Activated T-cell treated with anti-CD3 and anti-CD28 coated beads, Interleukin-2, amount 50 U/mL, for 4 hours (primary cell): ENCODE measurements at regions not wholly inside any gene's neighbourhood (a gene's known extent, or its start where the extent isn't known, plus 50 kb on each side); places are given as distances from the start of the nearest gene placed in this dataset.

Source experiments
- ATAC-seq, 2 donors: fragments of 200-7000 bp; cut with Tn5 transposase; one replicate each; pipeline ENCODE4 v1.10.0; 2021
- DNase-seq: peaks from one replicate; pipeline ENCODE4 v3.0.0-alpha.2; 2020
- H3K27me3 Mint-ChIP-seq: one replicate; pipeline ENCODE4 v1.8.0; 2021; ENCODE audit warnings: low read depth, mixed read lengths
- H3K36me3 Mint-ChIP-seq: one replicate; pipeline ENCODE4 v1.8.0; 2022; ENCODE audit warnings: mixed read lengths; ENCODE audit not compliant: insufficient read depth
- H3K4me1 Mint-ChIP-seq: one replicate; pipeline ENCODE4 v1.8.0; 2021; ENCODE audit warnings: low read depth, mixed read lengths
- H3K4me3 Mint-ChIP-seq: one replicate; pipeline ENCODE4 v1.8.0; 2021; ENCODE audit warnings: mild to moderate bottlenecking, moderate library complexity, mixed read lengths
- H3K9me3 Mint-ChIP-seq: one replicate; pipeline ENCODE4 v1.8.0; 2021; ENCODE audit warnings: mixed read lengths

DNA sequence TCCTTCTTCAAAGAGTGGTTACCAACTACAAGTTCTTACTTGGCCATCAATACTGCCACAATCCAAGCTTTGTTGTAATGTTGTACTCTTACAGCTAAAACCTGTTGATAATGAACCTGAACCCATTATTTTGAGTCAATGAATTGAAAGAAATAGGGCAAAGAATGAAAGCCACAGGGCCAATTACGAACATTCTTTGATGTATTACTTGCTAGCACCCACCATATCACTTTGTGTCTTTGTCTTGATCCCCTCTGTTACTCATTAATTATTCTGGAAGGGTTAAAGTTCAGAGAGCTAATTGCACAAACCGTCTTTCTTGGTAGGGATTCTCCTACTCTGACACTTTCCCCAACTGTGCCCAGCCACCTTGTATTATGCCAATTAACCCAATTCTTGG is 53.2 kb upstream of the TFEC start:
- ATAC-seq (no peak), DNase-seq (no peak)
- H3K36me3 Mint-ChIP-seq: no peaks in the 10 kb centered on the region
- no peaks in the 10 kb centered on the region for H3K27me3 Mint-ChIP-seq
- no peaks in the 10 kb centered on the region for H3K9me3 Mint-ChIP-seq
- H3K4me3 Mint-ChIP-seq: no peak overlapping the region
- H3K4me1 Mint-ChIP-seq: no peaks in the 10 kb centered on the region

DNA sequence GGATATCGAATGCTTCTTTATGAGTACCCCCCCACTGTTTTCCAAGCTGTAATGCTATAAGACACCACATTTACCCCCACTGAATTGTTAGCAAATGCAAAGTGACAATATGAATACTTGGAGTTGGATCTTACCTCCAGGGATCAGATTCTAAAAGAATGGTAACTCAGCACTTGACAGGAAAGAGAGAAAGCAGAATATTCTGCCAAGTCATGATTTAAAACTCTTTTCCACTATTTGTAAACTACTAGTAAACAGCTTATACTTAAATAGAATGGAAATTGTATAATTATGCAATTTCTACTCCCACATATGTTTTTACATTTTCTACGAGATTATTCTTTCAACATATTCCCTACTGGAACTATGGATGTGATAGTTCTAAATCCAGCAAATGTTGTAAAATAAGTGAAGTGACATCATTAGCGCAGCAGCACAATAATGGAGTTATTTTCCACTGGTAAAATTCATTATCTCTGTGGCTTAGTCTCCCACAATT is 56.0 kb upstream of the TFEC start:
- H3K27me3 Mint-ChIP-seq: no peaks in the 10 kb centered on the region
- no peak overlapping the region for H3K4me3 Mint-ChIP-seq
- H3K36me3 Mint-ChIP-seq: no peaks in the 10 kb centered on the region
- H3K9me3 Mint-ChIP-seq: no peaks in the 10 kb centered on the region
- no peak for DNase-seq
- no peak for ATAC-seq
- H3K4me1 Mint-ChIP-seq: no peaks in the 10 kb centered on the region

DNA sequence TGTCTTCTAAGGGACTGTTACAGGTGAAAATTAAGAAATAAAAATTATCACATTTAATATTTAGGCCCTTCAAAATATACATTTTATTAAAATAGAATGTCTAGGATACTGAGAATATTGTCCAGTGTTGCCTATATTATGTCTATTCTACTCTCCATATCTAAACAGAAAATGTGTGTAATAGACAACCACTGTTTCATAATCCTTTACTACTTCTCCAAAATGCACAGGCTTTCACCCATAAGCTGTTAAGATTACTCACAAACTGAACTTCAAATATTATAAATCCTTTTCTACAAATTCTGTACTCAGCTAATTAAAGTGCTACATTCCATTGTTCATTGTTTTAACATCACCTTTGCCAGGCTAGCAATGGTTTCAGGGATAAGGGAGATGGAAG is 56.7 kb upstream of the TFEC start:
- DNase-seq (no peak), ATAC-seq (no peak)
- no peaks in the 10 kb centered on the region for H3K27me3 Mint-ChIP-seq
- no peak overlapping the region for H3K4me3 Mint-ChIP-seq
- H3K9me3 Mint-ChIP-seq: no peaks in the 10 kb centered on the region
- no peaks in the 10 kb centered on the region for H3K4me1 Mint-ChIP-seq
- H3K36me3 Mint-ChIP-seq: no peaks in the 10 kb centered on the region

DNA sequence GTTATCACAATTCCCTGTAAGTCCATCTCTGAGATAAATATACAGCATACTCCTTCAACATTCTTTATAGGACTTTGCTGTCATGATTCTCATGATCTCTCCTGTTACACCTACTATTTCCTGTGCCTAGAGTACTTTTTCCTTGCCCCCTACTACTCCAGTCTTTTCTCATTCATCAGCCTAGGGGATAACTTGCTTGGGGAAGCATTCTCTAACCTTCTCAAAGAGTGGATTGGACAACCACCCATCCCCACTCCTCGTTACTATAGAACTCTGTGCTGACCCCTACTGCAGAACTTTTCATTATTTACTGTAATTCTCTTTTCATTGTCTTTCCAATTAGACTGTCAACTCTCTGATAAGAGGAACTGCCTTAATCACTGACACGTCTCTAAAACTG is 57.4 kb upstream of the TFEC start:
- Mint-ChIP-seq H3K4me3 (no peak overlapping the region), H3K27me3 (no peaks in the 10 kb centered on the region), H3K4me1 (no peaks in the 10 kb centered on the region), H3K36me3 (no peaks in the 10 kb centered on the region), H3K9me3 (no peaks in the 10 kb centered on the region)
- ATAC-seq: no peak
- no peak for DNase-seq

DNA sequence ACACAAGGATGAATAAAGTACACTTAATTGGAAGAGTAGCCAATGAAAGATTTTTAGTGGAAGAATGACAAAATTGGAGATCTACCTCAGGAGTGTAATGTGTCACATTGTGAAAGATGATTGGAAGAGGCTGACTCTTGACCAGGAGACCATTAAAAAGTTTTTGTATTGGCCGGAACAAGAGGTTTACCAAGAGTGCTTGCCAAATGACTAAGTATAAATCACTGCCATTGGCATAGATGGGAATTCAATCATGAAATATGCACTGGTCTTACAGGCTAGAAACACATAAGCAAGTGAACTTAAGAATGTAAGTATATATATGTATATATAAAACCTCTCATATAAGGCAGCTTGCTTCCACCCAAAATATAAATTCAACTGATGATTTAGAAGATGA is 58.7 kb upstream of the TFEC start:
- Mint-ChIP-seq H3K4me3 (no peak overlapping the region), H3K36me3 (no peaks in the 10 kb centered on the region), H3K27me3 (no peaks in the 10 kb centered on the region), H3K9me3 (no peaks in the 10 kb centered on the region), H3K4me1 (no peaks in the 10 kb centered on the region)
- no peak for DNase-seq
- no peak for ATAC-seq

DNA sequence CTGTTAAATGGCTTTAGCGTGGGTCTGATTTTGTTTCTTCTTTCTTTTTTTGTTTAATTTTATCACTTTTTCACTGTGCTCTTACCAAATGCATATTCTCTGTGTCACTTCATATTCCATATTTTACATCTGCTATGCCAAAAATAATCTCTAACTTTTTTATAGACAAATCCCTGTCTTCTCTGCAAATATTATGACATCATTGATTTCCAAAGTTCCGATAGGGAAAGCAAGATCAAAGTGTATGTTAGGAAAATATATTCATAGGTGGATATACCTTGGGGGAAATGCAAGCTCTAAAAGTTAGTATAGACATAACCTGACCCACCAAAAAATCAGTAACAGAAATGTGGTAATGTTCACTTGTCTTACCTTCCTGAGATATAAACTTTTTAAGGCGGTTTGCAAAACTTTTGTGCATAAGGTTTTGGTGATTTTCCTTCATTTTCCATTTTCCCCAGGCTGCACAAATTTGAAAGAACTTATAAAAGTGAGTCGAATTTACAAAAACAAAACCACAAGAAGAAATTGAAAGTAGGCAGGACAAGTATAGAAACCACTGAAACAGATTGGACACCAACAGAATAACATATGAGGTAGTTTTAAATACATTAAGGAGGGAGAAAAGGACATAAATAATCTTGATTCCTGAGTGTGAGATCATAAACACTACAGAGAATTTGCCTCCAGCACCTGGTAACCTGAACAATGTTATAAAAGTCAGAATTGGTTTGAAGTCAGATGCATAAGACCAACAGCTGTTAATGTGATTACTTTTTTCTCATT is 63.1 kb upstream of the TFEC start:
- ATAC-seq (no peak), DNase-seq (no peak)
- no peaks in the 10 kb centered on the region for H3K9me3 Mint-ChIP-seq
- no peaks in the 10 kb centered on the region for H3K36me3 Mint-ChIP-seq
- no peak overlapping the region for H3K4me3 Mint-ChIP-seq
- no peaks in the 10 kb centered on the region for H3K27me3 Mint-ChIP-seq
- no peaks in the 10 kb centered on the region for H3K4me1 Mint-ChIP-seq

DNA sequence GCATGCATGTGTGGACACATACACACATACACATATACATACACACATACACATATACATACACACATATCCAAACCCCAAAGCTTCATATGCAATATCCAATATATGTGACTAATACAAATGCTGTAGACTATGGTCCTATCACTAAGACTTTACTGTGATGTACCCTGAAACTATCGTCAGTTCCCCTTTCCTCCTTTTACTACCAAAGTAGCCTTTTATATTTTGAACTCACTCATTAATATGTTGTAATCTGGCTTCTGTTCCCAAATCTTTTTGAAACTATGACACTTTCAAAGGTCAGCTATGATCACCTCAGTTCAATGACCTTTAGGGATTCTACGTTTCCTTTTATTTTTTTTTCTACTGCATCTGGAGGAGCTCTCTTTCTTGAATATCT is 64.8 kb upstream of the TFEC start:
- Mint-ChIP-seq H3K4me3 (no peak overlapping the region), H3K4me1 (no peaks in the 10 kb centered on the region), H3K9me3 (no peaks in the 10 kb centered on the region), H3K27me3 (no peaks in the 10 kb centered on the region), H3K36me3 (no peaks in the 10 kb centered on the region)
- ATAC-seq (no peak), DNase-seq (no peak)

DNA sequence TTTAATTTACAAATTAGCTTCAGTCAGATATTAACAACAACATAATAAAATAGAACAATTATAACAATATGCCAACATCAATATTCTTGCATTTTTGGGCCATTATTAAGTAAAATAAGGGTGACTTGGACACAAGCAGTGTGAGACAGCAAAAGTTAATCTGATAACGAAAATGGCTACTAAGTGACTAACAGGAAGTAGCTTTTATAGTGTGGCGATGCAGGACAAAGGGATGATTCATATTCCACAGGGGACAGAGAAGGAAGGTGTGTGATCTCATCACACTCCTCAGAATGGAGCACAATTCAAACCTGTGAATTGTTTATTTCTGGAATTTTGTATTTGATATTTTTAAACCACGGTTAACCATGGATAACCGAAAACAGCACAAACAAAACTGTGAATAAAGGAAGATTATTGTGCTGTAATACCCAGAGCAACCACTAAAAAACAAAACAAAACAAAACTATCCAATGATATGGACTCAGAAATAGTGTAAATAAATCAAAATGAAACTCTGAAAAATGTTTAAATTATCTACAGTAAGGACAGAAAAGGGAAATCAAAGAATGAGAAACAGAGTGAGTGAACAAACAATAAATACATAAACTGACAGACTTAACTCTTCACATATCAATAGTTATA is 66.9 kb upstream of the TFEC start:
- Mint-ChIP-seq H3K27me3 (peaks cover 6% of the 10 kb centered on the region), H3K36me3 (no peaks in the 10 kb centered on the region), H3K9me3 (no peaks in the 10 kb centered on the region), H3K4me3 (no peak overlapping the region), H3K4me1 (no peaks in the 10 kb centered on the region)
- ATAC-seq: no peak
- no peak for DNase-seq

DNA sequence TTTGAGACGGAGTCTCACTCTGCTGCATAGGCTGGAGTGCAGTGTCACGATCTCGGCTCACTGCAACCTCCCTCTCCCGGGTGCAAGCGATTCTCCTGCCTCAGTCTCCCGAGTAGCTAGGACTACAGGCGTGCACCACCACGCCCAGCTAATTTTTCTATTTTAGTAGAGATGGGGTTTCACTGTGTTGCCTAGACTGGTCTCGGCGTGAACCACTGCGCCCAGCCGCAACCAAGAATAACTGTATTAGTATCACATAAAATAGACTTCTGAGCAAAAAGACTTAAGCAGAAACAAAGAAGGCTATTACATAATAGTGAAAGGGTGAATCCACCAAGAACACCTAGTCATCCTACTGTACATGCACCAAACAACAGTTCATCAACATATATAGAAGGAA is 67.6 kb upstream of the TFEC start:
- no peak for DNase-seq
- no peak for ATAC-seq
- Mint-ChIP-seq H3K4me1 (no peaks in the 10 kb centered on the region), H3K9me3 (no peaks in the 10 kb centered on the region), H3K4me3 (no peak overlapping the region), H3K36me3 (no peaks in the 10 kb centered on the region), H3K27me3 (peaks cover 10% of the 10 kb centered on the region)

DNA sequence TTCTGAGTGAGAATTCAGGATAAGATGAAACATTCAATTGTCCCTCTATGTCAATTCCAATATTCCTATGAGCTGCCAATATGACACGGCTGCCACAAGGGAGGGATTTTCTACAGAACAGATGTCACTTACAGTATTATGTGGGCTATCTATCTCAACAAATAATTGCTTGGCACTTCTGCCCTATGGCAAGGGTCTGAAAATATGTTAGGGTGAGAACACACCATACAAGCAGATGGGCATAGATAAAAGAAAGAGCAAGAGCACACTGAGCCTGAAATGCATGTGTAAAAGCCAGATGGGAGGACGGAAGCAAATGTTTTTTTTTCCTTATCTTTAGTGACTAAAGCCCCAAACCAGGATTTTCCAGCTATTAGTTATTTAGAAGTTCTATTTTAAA is 70.1 kb upstream of the TFEC start:
- ATAC-seq (no peak), DNase-seq (no peak)
- no peaks in the 10 kb centered on the region for H3K36me3 Mint-ChIP-seq
- H3K27me3 Mint-ChIP-seq: peaks cover 12% of the 10 kb centered on the region
- no peaks in the 10 kb centered on the region for H3K9me3 Mint-ChIP-seq
- no peaks in the 10 kb centered on the region for H3K4me1 Mint-ChIP-seq
- H3K4me3 Mint-ChIP-seq: no peak overlapping the region

DNA sequence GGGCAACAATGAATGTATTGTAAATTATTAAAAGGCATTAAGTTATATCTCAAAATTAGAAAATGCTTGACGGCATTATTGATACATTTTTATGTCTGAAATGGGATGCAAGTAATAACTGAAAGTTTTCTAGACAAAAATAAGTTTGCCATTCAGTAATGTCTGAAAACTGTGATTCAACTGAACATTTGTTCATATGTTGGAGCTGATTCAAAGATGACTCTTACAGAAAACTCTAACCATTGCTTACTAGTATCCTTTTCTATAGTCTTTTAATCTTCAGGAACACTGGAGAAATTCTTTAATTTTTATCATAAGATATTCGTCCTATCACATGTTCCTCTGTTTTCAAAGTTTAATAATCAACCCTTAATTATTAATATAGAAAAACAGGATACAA is 71.1 kb upstream of the TFEC start:
- no peak overlapping the region for H3K4me3 Mint-ChIP-seq

DNA sequence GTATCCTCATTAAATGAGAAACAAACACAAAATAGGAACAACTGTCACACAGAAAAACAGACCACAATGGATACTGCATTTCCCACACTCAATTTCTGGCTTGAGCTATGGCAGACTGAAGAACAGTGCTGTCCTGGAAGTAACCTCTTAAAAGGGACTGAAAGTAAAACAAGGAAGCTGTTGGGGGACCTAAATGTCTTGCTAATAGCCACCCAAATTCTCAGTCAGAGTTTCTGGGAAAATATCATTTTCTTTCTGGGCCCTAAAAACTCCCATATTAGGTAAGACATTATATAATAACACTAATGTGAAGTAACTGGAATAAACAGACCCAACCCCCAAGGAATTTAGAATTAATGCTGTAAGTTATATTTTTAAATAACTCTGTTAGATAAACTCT is 80.9 kb upstream of the TFEC start:
- Mint-ChIP-seq H3K9me3 (peaks cover 3% of the 10 kb centered on the region), H3K4me1 (no peaks in the 10 kb centered on the region), H3K27me3 (peaks cover 2% of the 10 kb centered on the region), H3K4me3 (no peak overlapping the region), H3K36me3 (no peaks in the 10 kb centered on the region)
- DNase-seq: no peak
- ATAC-seq: no peak

More for the DNA sequence above, 71.1 kb upstream of the TFEC start:
- ATAC-seq (no peak), DNase-seq (no peak)
- Mint-ChIP-seq H3K36me3 (no peaks in the 10 kb centered on the region), H3K27me3 (peaks cover 12% of the 10 kb centered on the region), H3K4me1 (no peaks in the 10 kb centered on the region), H3K9me3 (no peaks in the 10 kb centered on the region)

DNA sequence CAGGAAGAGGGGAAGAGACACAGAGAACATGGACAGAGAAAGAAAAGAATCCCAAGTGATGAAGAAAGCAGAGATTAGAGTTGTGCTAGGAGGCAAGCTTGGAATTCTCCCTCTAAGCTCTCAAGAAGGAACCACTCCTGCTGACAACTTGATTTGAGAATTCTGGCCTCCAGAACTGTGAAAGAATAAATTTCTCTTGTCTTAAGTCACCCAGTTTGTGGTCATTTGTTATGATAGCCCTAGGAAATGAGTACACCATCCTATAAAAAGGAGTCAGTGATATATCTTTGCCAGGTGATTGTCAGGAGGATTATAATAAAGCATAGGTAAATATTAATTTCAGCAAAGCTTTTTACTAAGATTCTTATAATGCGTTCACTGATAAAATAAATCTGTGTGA is 82.7 kb upstream of the TFEC start:
- Mint-ChIP-seq H3K4me3 (no peak overlapping the region), H3K27me3 (peaks cover 8% of the 10 kb centered on the region), H3K9me3 (peaks cover 3% of the 10 kb centered on the region), H3K36me3 (no peaks in the 10 kb centered on the region), H3K4me1 (no peaks in the 10 kb centered on the region)
- ATAC-seq (no peak), DNase-seq (no peak)

DNA sequence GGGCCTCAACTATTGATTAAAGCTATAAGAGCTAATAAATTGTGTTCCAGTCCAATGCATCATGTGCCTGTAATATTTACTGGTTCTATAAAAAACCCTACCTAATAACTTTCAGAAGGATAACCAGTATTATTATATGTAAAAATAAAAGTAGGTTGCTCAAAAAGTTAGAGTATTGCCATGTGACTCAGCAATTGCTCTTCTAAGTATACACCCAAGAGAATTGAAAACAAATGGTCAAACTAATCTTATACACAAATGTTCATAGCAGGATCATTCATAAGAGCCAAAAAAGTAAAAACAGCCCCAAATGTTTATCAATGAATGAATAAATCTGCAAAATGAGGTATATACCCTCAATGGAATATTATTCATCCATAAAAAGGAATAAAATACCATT is 89.5 kb upstream of the TES start:
- DNase-seq (no peak), ATAC-seq (no peak)
- Mint-ChIP-seq H3K36me3 (no peaks in the 10 kb centered on the region), H3K4me3 (no peak overlapping the region), H3K4me1 (no peaks in the 10 kb centered on the region), H3K9me3 (no peaks in the 10 kb centered on the region), H3K27me3 (peaks cover 27% of the 10 kb centered on the region)

DNA sequence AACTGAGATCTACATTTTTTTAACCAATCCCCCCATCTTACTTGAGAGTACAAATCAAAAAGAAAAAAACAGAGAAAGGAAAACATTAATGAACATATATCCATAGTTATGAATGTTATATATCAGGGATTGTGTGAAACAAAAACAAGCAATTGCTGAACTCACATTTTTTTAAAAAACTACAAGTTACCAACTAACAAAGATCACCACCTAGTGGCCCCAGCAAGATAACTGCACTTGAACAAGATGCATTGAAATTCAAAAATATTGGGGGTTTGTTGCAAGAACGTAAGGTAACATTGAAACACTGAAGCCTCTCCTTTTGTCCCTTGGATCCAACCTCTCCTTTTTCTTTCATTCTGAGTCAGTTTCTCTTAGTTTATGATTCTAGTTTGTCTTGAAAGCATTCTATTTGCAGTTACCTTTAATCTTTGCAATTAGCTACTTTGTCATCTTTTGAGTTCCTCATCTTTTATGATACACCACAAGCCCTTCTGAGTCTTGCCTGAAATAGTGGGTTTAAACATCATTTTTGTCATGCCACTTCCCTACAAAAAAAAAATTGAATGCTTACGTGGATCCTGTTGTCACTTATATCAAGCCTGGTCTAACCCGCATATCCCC is 87.3 kb upstream of the TES start:
- H3K36me3 Mint-ChIP-seq: no peaks in the 10 kb centered on the region
- H3K4me1 Mint-ChIP-seq: no peaks in the 10 kb centered on the region
- H3K4me3 Mint-ChIP-seq: no peak overlapping the region
- peaks cover 6% of the 10 kb centered on the region for H3K9me3 Mint-ChIP-seq
- ATAC-seq (no peak), DNase-seq (no peak)
- peaks cover 20% of the 10 kb centered on the region for H3K27me3 Mint-ChIP-seq
